ENCODE measurements at regions not wholly inside any gene's neighbourhood (a gene's known extent, or its start where the extent isn't known, plus 50 kb on each side); places are given as distances from the start of the nearest gene placed in this dataset.
A peak's percentile ranks its signal among the peaks of the same experiment; 100 is the strongest.

- no peaks in the 10 kb centered on the region for H3K27me3 Mint-ChIP-seq
- H3K36me3 Mint-ChIP-seq = peaks cover 2% of the 10 kb centered on the region
- H3K4me1 Mint-ChIP-seq (ENCODE audit: low read depth) = no peaks in the 10 kb centered on the region
- H3K27ac Mint-ChIP-seq = no peak overlapping the region
- peaks cover 7% of the 10 kb centered on the region for H3K9me3 Mint-ChIP-seq (ENCODE audit: low read depth)
- H3K4me3 Mint-ChIP-seq = no peak overlapping the region
These were observed 121.5 kb upstream of the EGLN3 start for GRCh38 chr14:34072401-34072800.

- peaks cover 7% of the 10 kb centered on the region for H3K9me3 Mint-ChIP-seq (ENCODE audit: low read depth)
- no peaks in the 10 kb centered on the region for H3K27me3 Mint-ChIP-seq
- no peak overlapping the region for H3K4me3 Mint-ChIP-seq
- no peaks in the 10 kb centered on the region for H3K4me1 Mint-ChIP-seq (ENCODE audit: low read depth)
- no peak overlapping the region for H3K27ac Mint-ChIP-seq
- H3K36me3 Mint-ChIP-seq = peaks cover 2% of the 10 kb centered on the region
These were observed 120.1 kb upstream of the EGLN3 start for GRCh38 chr14:34070917-34071407.

- H3K4me1 Mint-ChIP-seq (ENCODE audit: low read depth) = no peaks in the 10 kb centered on the region
- H3K36me3 Mint-ChIP-seq = peaks cover 2% of the 10 kb centered on the region
- peaks cover 7% of the 10 kb centered on the region for H3K9me3 Mint-ChIP-seq (ENCODE audit: low read depth)
- no peaks in the 10 kb centered on the region for H3K27me3 Mint-ChIP-seq
- no peak overlapping the region for H3K27ac Mint-ChIP-seq
- H3K4me3 Mint-ChIP-seq = no peak overlapping the region
These were observed 119.1 kb upstream of the EGLN3 start for GRCh38 chr14:34069854-34070582.

GRCh38 chr14:34067587-34067986, 116.7 kb upstream of the EGLN3 start:
- H3K9me3 Mint-ChIP-seq (ENCODE audit: low read depth) = peaks cover 2% of the 10 kb centered on the region
- H3K4me1 Mint-ChIP-seq (ENCODE audit: low read depth) = no peaks in the 10 kb centered on the region
- no peaks in the 10 kb centered on the region for H3K27me3 Mint-ChIP-seq
- H3K27ac Mint-ChIP-seq = no peak overlapping the region
- peaks cover 1% of the 10 kb centered on the region for H3K36me3 Mint-ChIP-seq
- no peak overlapping the region for H3K4me3 Mint-ChIP-seq

- Mint-ChIP-seq H3K36me3 (no peaks in the 10 kb centered on the region), H3K27ac (no peak overlapping the region), H3K9me3 (ENCODE audit: low read depth) (no peaks in the 10 kb centered on the region), H3K27me3 (peaks cover 5% of the 10 kb centered on the region), H3K4me1 (ENCODE audit: low read depth) (peaks cover 2% of the 10 kb centered on the region), H3K4me3 (no peak overlapping the region)
These were observed 115.0 kb upstream of the EGLN3 start for GRCh38 chr14:34065690-34066391.

GRCh38 chr14:34065236-34065635, 114.4 kb upstream of the EGLN3 start:
- Mint-ChIP-seq H3K27me3 (peaks cover 6% of the 10 kb centered on the region), H3K9me3 (ENCODE audit: low read depth) (no peaks in the 10 kb centered on the region), H3K36me3 (no peaks in the 10 kb centered on the region), H3K4me1 (ENCODE audit: low read depth) (peaks cover 6% of the 10 kb centered on the region), H3K4me3 (no peak overlapping the region), H3K27ac (no peak overlapping the region)

GRCh38 chr14:34064349-34064748, 113.5 kb upstream of the EGLN3 start:
- peaks cover 6% of the 10 kb centered on the region for H3K27me3 Mint-ChIP-seq
- no peak overlapping the region for H3K27ac Mint-ChIP-seq
- no peaks in the 10 kb centered on the region for H3K36me3 Mint-ChIP-seq

GRCh38 chr14:34063470-34064164, 112.7 kb upstream of the EGLN3 start:
- Mint-ChIP-seq H3K4me1 (ENCODE audit: low read depth) (peaks cover 10% of the 10 kb centered on the region), H3K9me3 (ENCODE audit: low read depth) (no peaks in the 10 kb centered on the region), H3K36me3 (no peaks in the 10 kb centered on the region), H3K27ac (no peak overlapping the region), H3K4me3 (no peak overlapping the region), H3K27me3 (peaks cover 6% of the 10 kb centered on the region)

More at GRCh38 chr14:34064349-34064748, 113.5 kb upstream of the EGLN3 start:
- H3K4me1 Mint-ChIP-seq (ENCODE audit: low read depth) = peaks cover 8% of the 10 kb centered on the region
- H3K4me3 Mint-ChIP-seq = no peak overlapping the region
- no peaks in the 10 kb centered on the region for H3K9me3 Mint-ChIP-seq (ENCODE audit: low read depth)

- Mint-ChIP-seq H3K27ac (no peak overlapping the region), H3K27me3 (peaks cover 6% of the 10 kb centered on the region), H3K9me3 (ENCODE audit: low read depth) (no peaks in the 10 kb centered on the region), H3K36me3 (no peaks in the 10 kb centered on the region), H3K4me1 (ENCODE audit: low read depth) (peaks cover 10% of the 10 kb centered on the region), H3K4me3 (no peak overlapping the region)
These were observed 112.2 kb upstream of the EGLN3 start for GRCh38 chr14:34063042-34063441.

- Mint-ChIP-seq H3K27me3 (peaks cover 6% of the 10 kb centered on the region), H3K36me3 (no peaks in the 10 kb centered on the region), H3K27ac (no peak overlapping the region), H3K4me1 (ENCODE audit: low read depth) (peaks cover 10% of the 10 kb centered on the region), H3K4me3 (no peak overlapping the region), H3K9me3 (ENCODE audit: low read depth) (no peaks in the 10 kb centered on the region)
These were observed 111.6 kb upstream of the EGLN3 start for GRCh38 chr14:34062353-34062973.

GRCh38 chr14:34060651-34060999, 109.8 kb upstream of the EGLN3 start:
- H3K36me3 Mint-ChIP-seq = no peaks in the 10 kb centered on the region
- peaks cover 6% of the 10 kb centered on the region for H3K27me3 Mint-ChIP-seq
- H3K9me3 Mint-ChIP-seq (ENCODE audit: low read depth) = no peaks in the 10 kb centered on the region
- peaks cover 10% of the 10 kb centered on the region for H3K4me1 Mint-ChIP-seq (ENCODE audit: low read depth)
- peak overlapping the region; percentile 78 for H3K27ac Mint-ChIP-seq
- peak overlapping the region; percentile 89 for H3K4me3 Mint-ChIP-seq

- Mint-ChIP-seq H3K36me3 (no peaks in the 10 kb centered on the region), H3K9me3 (ENCODE audit: low read depth) (no peaks in the 10 kb centered on the region), H3K4me3 (peak overlapping the region; percentile 89), H3K4me1 (ENCODE audit: low read depth) (peaks cover 10% of the 10 kb centered on the region), H3K27me3 (peaks cover 6% of the 10 kb centered on the region), H3K27ac (peak overlapping the region; percentile 78)
These were observed 109.2 kb upstream of the EGLN3 start for GRCh38 chr14:34059925-34060650.

GRCh38 chr14:34059037-34059924, 108.4 kb upstream of the EGLN3 start:
- H3K4me1 Mint-ChIP-seq (ENCODE audit: low read depth) = peaks cover 10% of the 10 kb centered on the region
- H3K36me3 Mint-ChIP-seq = no peaks in the 10 kb centered on the region
- no peak overlapping the region for H3K27ac Mint-ChIP-seq
- peak overlapping the region; percentile 76 for H3K4me3 Mint-ChIP-seq
- no peaks in the 10 kb centered on the region for H3K9me3 Mint-ChIP-seq (ENCODE audit: low read depth)
- H3K27me3 Mint-ChIP-seq = peaks cover 7% of the 10 kb centered on the region
